ENCODE measurements at regions not wholly inside any gene's neighbourhood (a gene's known extent, or its start where the extent isn't known, plus 50 kb on each side); places are given as distances from the start of the nearest gene placed in this dataset.

DNA sequence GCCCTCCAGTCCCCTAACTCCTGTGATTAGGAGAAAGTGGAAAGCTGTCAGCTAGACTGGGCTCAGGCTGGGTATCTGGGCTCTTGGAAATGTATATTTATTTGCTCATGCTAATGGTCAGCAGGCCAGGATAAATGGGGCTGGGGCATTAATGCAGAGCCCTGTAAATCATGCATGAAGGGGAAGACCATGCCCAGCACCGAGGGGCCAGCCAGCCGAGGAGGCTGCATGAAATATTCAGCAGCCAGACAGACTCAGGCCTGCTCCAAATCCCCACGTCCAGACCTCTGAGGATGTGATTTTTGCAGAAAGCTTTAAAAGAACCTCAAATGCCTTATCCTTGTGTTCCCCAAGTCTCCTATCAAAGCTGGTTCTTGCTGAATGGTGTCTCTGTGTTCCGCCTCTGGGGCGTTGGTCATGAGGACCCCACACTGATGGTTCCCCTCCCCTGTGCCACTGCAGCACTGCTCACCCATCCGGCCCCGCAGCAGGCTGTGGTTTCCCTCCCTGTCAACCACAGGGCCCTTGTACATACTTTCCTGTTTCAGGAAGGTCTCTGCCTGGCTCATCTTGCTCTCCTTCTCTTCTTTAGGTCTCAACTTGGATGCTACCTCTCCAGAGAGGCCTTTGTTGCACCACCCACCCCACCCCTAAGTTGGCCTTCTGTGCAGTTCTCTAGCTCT lies 358.4 kb downstream of the CDH26 start:
- Histone ChIP-seq H3K79me2 (ENCODE audit: low read length) (no peaks in the 10 kb centered on the region), H3K9ac (ENCODE audit: low read length) (no peak overlapping the region), H2AFZ (ENCODE audit: low read length) (no peak overlapping the region), H3K27ac (ENCODE audit: low read length) (no peak overlapping the region), H3K9me3 (replicated peaks; ENCODE audit: insufficient read depth, low read length) (no peaks in the 10 kb centered on the region), H3F3A (ENCODE audit: insufficient read depth, low read length) (no peaks in the 10 kb centered on the region), H3K4me1 (ENCODE audit: low read length) (no peaks in the 10 kb centered on the region), H3K4me2 (ENCODE audit: low read depth, low read length) (no peak overlapping the region), H3K4me3 (ENCODE audit: low read length) (no peak overlapping the region), H3K9me2 (replicated peaks; ENCODE audit: insufficient read depth, low read length) (no peaks in the 10 kb centered on the region), H3K36me3 (replicated peaks; ENCODE audit: insufficient read depth, low read length) (no peaks in the 10 kb centered on the region), H3K27me3 (replicated peaks; ENCODE audit: insufficient read depth, low read length) (no peaks in the 10 kb centered on the region), H4K20me1 (ENCODE audit: insufficient read depth, low read length) (no peaks in the 10 kb centered on the region)
- DNase-seq = no peak
- no peak for TF ChIP-seq EZH2 (optimal IDR thresholded peaks at IDR 0.05; ENCODE audit: low read depth, low read length)
- TF ChIP-seq EZH2phosphoT487 (IDR thresholded peaks at IDR 0.05; ENCODE audit: low read length) = no peak
- TF ChIP-seq CTCF (IDR thresholded peaks at IDR 0.05; ENCODE audit: low read length) = no peak

- Histone ChIP-seq H3K9me3 (replicated peaks; ENCODE audit: insufficient read depth, low read length) (no peaks in the 10 kb centered on the region), H3K4me1 (ENCODE audit: low read length) (no peaks in the 10 kb centered on the region), H3K9ac (ENCODE audit: low read length) (no peak overlapping the region), H3K27me3 (replicated peaks; ENCODE audit: insufficient read depth, low read length) (no peaks in the 10 kb centered on the region), H3K79me2 (ENCODE audit: low read length) (no peaks in the 10 kb centered on the region), H3K4me3 (ENCODE audit: low read length) (no peak overlapping the region), H3K9me2 (replicated peaks; ENCODE audit: insufficient read depth, low read length) (no peaks in the 10 kb centered on the region), H3K36me3 (replicated peaks; ENCODE audit: insufficient read depth, low read length) (no peaks in the 10 kb centered on the region), H4K20me1 (ENCODE audit: insufficient read depth, low read length) (no peaks in the 10 kb centered on the region), H3K4me2 (ENCODE audit: low read depth, low read length) (no peak overlapping the region), H3K27ac (ENCODE audit: low read length) (no peak overlapping the region), H3F3A (ENCODE audit: insufficient read depth, low read length) (no peaks in the 10 kb centered on the region), H2AFZ (ENCODE audit: low read length) (no peak overlapping the region)
- no peak for DNase-seq
- TF ChIP-seq EZH2 (optimal IDR thresholded peaks at IDR 0.05; ENCODE audit: low read depth, low read length) (no peak), CTCF (IDR thresholded peaks at IDR 0.05; ENCODE audit: low read length) (no peak), EZH2phosphoT487 (IDR thresholded peaks at IDR 0.05; ENCODE audit: low read length) (no peak)
These were observed 359.2 kb downstream of the CDH26 start for GRCh38 chr20:60317401-60317800.

GRCh38 chr20:60321601-60322000 lies 363.4 kb downstream of the CDH26 start:
- H3K4me1 ChIP-seq (ENCODE audit: low read length) = no peaks in the 10 kb centered on the region
- H3K27ac ChIP-seq (ENCODE audit: low read length) = no peak overlapping the region
- H2AFZ ChIP-seq (ENCODE audit: low read length) = no peak overlapping the region
- H3K4me3 ChIP-seq (ENCODE audit: low read length) = no peak overlapping the region
- H3K4me2 ChIP-seq (ENCODE audit: low read depth, low read length) = no peak overlapping the region
- H3K36me3 ChIP-seq (replicated peaks; ENCODE audit: insufficient read depth, low read length) = no peaks in the 10 kb centered on the region
- no peaks in the 10 kb centered on the region for H3K79me2 ChIP-seq (ENCODE audit: low read length)
- no peak overlapping the region for H3K9ac ChIP-seq (ENCODE audit: low read length)
- H3F3A ChIP-seq (ENCODE audit: insufficient read depth, low read length) = no peaks in the 10 kb centered on the region
- no peak for DNase-seq
- no peaks in the 10 kb centered on the region for H3K9me2 ChIP-seq (replicated peaks; ENCODE audit: insufficient read depth, low read length)
- H3K9me3 ChIP-seq (replicated peaks; ENCODE audit: insufficient read depth, low read length) = no peaks in the 10 kb centered on the region
- TF ChIP-seq CTCF (IDR thresholded peaks at IDR 0.05; ENCODE audit: low read length) = no peak
- no peak for TF ChIP-seq EZH2 (optimal IDR thresholded peaks at IDR 0.05; ENCODE audit: low read depth, low read length)
- no peak for TF ChIP-seq EZH2phosphoT487 (IDR thresholded peaks at IDR 0.05; ENCODE audit: low read length)
- no peaks in the 10 kb centered on the region for H4K20me1 ChIP-seq (ENCODE audit: insufficient read depth, low read length)
- H3K27me3 ChIP-seq (replicated peaks; ENCODE audit: insufficient read depth, low read length) = no peaks in the 10 kb centered on the region
